ENCODE measurements at regions not wholly inside any gene's neighbourhood (a gene's known extent, or its start where the extent isn't known, plus 50 kb on each side); places are given as distances from the start of the nearest gene placed in this dataset.

GRCh38 chr2:120597595-120598193 lies 138.0 kb upstream of the GLI2 start:
- Histone ChIP-seq H3K27me3 (ENCODE audit: insufficient read depth) (no peaks in the 10 kb centered on the region), H4K20me1 (replicated peaks; ENCODE audit: insufficient read depth) (no peaks in the 10 kb centered on the region), H3K4me1 (ENCODE audit: insufficient read depth) (peaks cover 11% of the 10 kb centered on the region), H3K4me2 (no peak overlapping the region), H3F3A (replicated peaks; ENCODE audit: low read depth) (no peaks in the 10 kb centered on the region), H3K9me2 (ENCODE audit: insufficient read depth) (no peaks in the 10 kb centered on the region), H3K4me3 (no peak overlapping the region), H3K79me2 (replicated peaks; ENCODE audit: insufficient read depth) (no peaks in the 10 kb centered on the region), H3K36me3 (ENCODE audit: insufficient read depth) (no peaks in the 10 kb centered on the region), H3K27ac (ENCODE audit: low read depth) (no peak overlapping the region), H2AFZ (no peak overlapping the region)
- TF ChIP-seq EZH2 (IDR thresholded peaks at IDR 0.05; ENCODE audit: low read depth, unreplicated experiment), result no peak
- no peak for TF ChIP-seq JUNB (IDR thresholded peaks at IDR 0.05; ENCODE audit: unreplicated experiment)
- TF ChIP-seq EZH2phosphoT487 (IDR thresholded peaks at IDR 0.05; ENCODE audit: unreplicated experiment), result no peak
- Mint-ChIP-seq H3K4me1 (peaks cover 24% of the 10 kb centered on the region), H3K9me3 (peaks cover 4% of the 10 kb centered on the region; the same call in 1 of the 3 replicates), H3K36me3 (ENCODE audit: low read depth) (no peaks in the 10 kb centered on the region), H3K27ac (no peak overlapping the region), H3K4me3 (no peak overlapping the region), H3K27me3 (ENCODE audit: insufficient read depth, low read depth, poor library complexity) (peaks cover 17% of the 10 kb centered on the region)
- DNase-seq (ENCODE audit: low spot score) (no peak), ATAC-seq (no peak)

DNA sequence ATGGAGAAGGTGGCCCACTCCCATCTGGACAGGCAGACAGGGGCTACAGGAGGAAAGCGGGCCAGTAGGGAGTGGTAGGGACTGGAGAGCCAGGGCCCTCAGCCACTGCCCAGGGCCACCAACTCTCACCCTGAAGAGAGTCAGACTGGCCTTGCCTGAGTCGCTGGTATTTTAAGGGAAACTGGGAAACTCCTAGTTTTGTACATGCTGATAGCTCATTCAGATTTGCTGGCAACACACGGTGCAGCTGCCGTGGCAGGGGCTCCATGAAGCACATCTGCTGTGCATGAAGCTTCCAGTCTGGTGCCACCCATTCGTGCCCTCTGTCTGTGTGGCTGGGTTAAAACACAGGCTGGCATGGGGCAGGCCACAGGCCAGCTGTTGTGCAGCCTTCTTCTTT lies 137.3 kb upstream of the GLI2 start:
- no peak overlapping the region for H3K4me3 ChIP-seq
- Mint-ChIP-seq H3K9me3 (peaks cover 4% of the 10 kb centered on the region; the same call in 1 of the 3 replicates), H3K27ac (no peak overlapping the region), H3K4me1 (peaks cover 19% of the 10 kb centered on the region), H3K27me3 (ENCODE audit: insufficient read depth, low read depth, poor library complexity) (peaks cover 13% of the 10 kb centered on the region), H3K36me3 (ENCODE audit: low read depth) (no peaks in the 10 kb centered on the region), H3K4me3 (no peak overlapping the region)
- DNase-seq (ENCODE audit: low spot score), result no peak
- no peak for ATAC-seq
- no peaks in the 10 kb centered on the region for H3K27me3 ChIP-seq (ENCODE audit: insufficient read depth)
- H2AFZ ChIP-seq, result no peak overlapping the region
- no peak overlapping the region for H3K27ac ChIP-seq (ENCODE audit: low read depth)
- no peaks in the 10 kb centered on the region for H3K9me2 ChIP-seq (ENCODE audit: insufficient read depth)
- peaks cover 5% of the 10 kb centered on the region for H3K4me1 ChIP-seq (ENCODE audit: insufficient read depth)
- H3K79me2 ChIP-seq (replicated peaks; ENCODE audit: insufficient read depth), result no peaks in the 10 kb centered on the region
- no peak overlapping the region for H3K4me2 ChIP-seq
- H3F3A ChIP-seq (replicated peaks; ENCODE audit: low read depth), result no peaks in the 10 kb centered on the region
- no peaks in the 10 kb centered on the region for H4K20me1 ChIP-seq (replicated peaks; ENCODE audit: insufficient read depth)
- no peaks in the 10 kb centered on the region for H3K36me3 ChIP-seq (ENCODE audit: insufficient read depth)
- TF ChIP-seq NANOG (IDR thresholded peaks at IDR 0.05; ENCODE audit: borderline replicate concordance) (no peak), ZNF114 (CRISPR knock-in tag; IDR thresholded peaks at IDR 0.05) (no peak), EZH2phosphoT487 (IDR thresholded peaks at IDR 0.05; ENCODE audit: unreplicated experiment) (no peak), REST (IDR thresholded peaks at IDR 0.05; ENCODE audit: unreplicated experiment) (no peak), POLR2AphosphoS5 (IDR thresholded peaks at IDR 0.05; ENCODE audit: low read depth) (no peak), CREB1 (CRISPR knock-in tag; IDR thresholded peaks at IDR 0.05; ENCODE audit: low read depth) (no peak), CTCF (conservative IDR thresholded peaks at IDR 0.05; ENCODE audit: low read depth in 2 of 2) (no peak), ZNF331 (CRISPR knock-in tag; IDR thresholded peaks at IDR 0.05; ENCODE audit: low read depth) (no peak)
- TF ChIP-seq, protein P1, sequence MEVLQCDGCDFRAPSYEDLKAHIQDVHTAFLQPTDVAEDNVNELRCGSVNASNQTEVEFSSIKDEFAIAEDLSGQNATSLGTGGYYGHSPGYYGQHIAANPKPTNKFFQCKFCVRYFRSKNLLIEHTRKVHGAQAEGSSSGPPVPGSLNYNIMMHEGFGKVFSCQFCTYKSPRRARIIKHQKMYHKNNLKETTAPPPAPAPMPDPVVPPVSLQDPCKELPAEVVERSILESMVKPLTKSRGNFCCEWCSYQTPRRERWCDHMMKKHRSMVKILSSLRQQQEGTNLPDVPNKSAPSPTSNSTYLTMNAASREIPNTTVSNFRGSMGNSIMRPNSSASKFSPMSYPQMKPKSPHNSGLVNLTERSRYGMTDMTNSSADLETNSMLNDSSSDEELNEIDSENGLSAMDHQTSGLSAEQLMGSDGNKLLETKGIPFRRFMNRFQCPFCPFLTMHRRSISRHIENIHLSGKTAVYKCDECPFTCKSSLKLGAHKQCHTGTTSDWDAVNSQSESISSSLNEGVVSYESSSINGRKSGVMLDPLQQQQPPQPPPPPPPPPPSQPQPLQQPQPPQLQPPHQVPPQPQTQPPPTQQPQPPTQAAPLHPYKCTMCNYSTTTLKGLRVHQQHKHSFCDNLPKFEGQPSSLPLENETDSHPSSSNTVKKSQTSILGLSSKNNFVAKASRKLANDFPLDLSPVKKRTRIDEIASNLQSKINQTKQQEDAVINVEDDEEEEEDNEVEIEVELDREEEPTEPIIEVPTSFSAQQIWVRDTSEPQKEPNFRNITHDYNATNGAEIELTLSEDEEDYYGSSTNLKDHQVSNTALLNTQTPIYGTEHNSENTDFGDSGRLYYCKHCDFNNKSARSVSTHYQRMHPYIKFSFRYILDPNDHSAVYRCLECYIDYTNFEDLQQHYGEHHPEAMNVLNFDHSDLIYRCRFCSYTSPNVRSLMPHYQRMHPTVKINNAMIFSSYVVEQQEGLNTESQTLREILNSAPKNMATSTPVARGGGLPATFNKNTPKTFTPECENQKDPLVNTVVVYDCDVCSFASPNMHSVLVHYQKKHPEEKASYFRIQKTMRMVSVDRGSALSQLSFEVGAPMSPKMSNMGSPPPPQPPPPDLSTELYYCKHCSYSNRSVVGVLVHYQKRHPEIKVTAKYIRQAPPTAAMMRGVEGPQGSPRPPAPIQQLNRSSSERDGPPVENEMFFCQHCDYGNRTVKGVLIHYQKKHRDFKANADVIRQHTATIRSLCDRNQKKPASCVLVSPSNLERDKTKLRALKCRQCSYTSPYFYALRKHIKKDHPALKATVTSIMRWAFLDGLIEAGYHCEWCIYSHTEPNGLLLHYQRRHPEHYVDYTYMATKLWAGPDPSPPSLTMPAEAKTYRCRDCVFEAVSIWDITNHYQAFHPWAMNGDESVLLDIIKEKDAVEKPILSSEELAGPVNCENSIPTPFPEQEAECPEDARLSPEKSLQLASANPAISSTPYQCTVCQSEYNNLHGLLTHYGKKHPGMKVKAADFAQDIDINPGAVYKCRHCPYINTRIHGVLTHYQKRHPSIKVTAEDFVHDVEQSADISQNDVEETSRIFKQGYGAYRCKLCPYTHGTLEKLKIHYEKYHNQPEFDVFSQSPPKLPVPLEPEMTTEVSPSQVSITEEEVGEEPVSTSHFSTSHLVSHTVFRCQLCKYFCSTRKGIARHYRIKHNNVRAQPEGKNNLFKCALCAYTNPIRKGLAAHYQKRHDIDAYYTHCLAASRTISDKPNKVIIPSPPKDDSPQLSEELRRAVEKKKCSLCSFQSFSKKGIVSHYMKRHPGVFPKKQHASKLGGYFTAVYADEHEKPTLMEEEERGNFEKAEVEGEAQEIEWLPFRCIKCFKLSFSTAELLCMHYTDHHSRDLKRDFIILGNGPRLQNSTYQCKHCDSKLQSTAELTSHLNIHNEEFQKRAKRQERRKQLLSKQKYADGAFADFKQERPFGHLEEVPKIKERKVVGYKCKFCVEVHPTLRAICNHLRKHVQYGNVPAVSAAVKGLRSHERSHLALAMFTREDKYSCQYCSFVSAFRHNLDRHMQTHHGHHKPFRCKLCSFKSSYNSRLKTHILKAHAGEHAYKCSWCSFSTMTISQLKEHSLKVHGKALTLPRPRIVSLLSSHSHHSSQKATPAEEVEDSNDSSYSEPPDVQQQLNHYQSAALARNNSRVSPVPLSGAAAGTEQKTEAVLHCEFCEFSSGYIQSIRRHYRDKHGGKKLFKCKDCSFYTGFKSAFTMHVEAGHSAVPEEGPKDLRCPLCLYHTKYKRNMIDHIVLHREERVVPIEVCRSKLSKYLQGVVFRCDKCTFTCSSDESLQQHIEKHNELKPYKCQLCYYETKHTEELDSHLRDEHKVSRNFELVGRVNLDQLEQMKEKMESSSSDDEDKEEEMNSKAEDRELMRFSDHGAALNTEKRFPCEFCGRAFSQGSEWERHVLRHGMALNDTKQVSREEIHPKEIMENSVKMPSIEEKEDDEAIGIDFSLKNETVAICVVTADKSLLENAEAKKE (CRISPR knock-in tag; IDR thresholded peaks at IDR 0.05), result no peak
